LHCN-M2 (cell line): ENCODE measurements at regions not wholly inside any gene's neighbourhood (a gene's known extent, or its start where the extent isn't known, plus 50 kb on each side); places are given as distances from the start of the nearest gene placed in this dataset.

Experiments used
- DNase-seq: peaks from one replicate; pipeline ENCODE4 v3.0.0-alpha.2; 2012; ENCODE audit warnings: low read depth

DNA sequence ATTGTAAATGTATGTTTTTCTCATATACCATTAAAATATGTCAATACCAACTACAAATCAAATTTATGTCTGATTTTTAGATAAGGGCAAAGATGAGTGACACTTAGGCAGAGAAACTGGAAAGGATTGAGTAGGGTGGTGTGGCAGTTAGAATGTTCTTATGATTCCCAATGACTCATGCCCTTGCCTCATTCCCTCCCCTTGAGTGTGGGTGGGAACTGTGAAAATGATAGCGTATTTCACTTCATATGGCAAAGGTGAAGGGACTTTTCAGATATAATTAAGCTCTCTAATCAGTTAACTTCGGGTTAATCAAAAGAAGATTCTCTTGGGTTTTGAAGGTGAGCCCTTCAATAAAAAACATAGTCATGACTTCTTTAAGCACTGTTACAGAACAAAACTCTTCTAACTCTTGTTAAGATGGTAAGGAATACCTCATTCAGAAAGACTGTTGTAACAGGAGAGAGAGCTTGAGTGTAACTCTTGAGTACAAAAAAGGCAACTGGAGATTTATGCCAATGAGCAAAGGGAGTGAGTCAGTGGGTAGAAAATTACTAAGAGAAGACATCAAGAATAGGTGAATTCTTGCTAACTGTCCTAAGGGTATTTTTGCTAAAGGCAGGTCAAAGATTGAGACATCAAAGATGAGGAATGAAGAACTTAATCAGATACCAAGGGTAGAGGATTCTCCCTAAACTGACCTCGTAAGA is 329.5 kb downstream of the KCTD8 start:
- no peak for DNase-seq

DNA sequence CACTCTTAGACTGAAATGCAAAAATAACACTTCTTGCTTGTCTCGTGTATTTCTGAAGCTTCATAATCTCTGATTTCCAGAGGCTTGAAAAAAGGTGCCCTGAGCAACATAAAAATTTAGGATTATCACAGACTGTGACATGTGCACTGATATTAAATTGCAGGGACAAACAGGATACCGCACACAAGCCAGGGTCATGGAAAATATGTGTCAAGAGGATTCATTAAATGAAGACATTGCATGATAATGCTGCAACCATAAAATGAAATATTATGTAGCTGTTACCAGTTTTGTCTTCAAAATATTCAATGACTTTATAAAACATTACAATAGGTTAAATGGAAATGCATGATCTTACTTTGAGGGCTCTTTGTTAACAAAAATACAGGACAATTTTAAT is 328.0 kb downstream of the KCTD8 start:
- no peak for DNase-seq

DNA sequence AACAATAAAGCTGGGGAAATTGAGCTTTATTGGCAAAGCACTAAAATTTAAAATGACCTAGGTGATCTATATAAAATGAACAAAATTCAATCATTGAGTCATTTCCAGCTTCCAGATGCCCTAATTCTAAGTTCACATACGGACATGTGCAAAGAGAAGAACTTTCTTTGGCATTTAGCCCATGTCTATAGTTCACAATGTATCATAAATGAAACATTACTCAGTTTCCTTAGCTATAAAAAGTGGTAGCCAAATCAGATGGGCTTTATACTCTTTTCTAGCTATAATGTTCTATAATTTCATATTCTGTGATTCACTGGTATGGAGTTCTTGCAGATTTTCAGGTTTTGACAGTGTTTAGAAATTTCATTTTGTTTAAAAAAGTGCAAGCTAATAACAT is 327.4 kb downstream of the KCTD8 start:
- DNase-seq, result no peak
